ENCODE measurements at regions not wholly inside any gene's neighbourhood (a gene's known extent, or its start where the extent isn't known, plus 50 kb on each side); places are given as distances from the start of the nearest gene placed in this dataset.

DNA sequence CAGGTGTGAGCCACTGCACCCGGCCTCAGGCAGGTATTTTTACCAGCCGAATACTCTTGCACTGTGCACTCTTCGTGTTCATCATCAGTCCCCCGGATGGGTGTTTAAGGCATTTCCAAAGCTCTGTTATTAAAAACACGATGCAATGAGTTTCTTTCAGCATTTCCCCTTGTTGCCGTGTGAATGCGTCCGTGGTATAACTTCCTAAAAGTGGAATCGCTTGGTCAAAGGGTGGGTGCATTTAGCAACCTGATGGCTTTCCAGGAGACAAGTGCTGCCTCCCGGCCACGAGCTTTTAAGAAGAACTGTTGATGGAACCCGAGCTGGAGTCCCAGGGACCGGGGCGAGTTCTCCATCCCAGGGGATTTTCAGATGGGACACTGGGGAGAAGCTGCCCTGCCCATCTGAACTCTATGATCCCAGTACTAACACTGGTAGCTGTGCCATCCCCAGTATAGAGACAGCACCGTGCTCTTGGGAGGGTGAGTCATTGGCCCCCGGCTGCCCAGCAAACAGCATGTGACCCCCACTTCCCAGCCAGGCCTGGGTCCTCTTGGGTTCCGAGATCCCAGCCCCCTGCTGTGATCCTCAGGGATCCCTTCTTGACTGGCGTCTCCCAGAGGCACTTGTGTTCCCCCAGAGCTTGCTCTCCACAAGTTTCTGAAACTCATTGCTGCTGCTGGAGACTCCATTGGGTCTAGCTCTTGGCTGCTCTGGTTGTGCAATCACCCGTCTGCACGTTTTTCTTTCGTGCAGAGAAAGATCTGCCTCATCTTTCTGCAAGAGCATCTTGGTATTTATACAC lies 169.5 kb upstream of the IER5L start:
- intact Hi-C loops (cut with micrococcal nuclease), result no loop called here

DNA sequence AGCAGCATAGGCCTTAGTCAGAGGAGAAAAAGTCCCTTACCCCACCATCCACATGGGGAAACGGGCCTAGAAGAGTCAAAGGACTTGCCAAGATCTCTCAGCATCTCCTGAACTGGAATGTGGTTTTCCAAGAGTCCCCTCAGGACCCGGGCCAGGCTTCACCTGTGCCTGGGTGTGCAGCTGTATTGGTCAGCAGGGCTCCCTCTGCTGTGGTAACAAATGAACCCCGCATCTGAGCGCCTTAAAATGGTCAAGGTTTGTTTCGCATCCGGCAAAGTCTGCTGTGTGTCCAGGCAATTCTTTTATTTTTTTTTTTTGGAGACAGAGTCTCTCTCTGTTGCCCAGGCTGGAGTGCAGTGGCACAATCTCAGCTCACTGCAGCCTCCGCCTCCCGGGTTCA lies 168.0 kb upstream of the IER5L start:
- intact Hi-C loops (cut with micrococcal nuclease), result no loop called here

DNA sequence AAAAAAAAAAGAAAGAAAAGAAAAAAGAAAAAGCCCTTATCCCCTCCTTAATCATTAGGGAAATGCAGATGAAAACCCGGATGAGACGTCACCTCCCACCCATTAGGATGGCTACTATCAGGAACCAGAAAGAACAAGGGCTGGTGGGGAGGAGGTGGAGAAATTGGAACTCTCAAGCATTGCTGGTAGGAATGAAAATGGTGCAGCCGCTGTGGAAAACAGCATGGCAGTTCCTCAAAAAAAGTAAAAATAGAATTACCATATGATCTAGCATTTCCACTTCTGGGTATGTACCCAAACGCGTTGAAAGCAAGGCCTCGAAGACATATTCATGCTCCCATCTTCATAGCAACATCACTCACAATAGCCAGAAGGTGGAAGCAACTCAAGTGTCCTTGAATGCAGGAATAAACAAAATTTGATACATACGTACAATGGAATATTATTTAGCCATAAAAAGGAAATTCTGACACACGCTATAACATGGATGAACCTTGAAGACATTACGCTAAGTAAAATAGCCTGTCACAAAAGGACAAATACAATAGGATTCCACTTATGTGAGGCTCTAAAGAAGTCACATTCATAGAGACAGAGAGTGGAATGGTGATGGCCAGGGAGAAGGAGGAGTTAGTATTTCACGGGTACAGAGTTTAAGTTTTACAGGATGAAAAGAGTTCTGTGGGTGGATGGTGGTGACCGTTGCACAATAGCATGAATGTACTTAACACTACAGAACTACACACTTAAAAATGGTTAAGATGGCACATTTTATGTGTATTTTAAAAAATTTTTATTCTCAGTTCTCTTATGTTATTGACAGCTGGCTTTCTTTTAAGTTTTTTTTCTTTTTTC lies 166.8 kb upstream of the IER5L start:
- intact Hi-C loops (cut with micrococcal nuclease), result no loop called here

DNA sequence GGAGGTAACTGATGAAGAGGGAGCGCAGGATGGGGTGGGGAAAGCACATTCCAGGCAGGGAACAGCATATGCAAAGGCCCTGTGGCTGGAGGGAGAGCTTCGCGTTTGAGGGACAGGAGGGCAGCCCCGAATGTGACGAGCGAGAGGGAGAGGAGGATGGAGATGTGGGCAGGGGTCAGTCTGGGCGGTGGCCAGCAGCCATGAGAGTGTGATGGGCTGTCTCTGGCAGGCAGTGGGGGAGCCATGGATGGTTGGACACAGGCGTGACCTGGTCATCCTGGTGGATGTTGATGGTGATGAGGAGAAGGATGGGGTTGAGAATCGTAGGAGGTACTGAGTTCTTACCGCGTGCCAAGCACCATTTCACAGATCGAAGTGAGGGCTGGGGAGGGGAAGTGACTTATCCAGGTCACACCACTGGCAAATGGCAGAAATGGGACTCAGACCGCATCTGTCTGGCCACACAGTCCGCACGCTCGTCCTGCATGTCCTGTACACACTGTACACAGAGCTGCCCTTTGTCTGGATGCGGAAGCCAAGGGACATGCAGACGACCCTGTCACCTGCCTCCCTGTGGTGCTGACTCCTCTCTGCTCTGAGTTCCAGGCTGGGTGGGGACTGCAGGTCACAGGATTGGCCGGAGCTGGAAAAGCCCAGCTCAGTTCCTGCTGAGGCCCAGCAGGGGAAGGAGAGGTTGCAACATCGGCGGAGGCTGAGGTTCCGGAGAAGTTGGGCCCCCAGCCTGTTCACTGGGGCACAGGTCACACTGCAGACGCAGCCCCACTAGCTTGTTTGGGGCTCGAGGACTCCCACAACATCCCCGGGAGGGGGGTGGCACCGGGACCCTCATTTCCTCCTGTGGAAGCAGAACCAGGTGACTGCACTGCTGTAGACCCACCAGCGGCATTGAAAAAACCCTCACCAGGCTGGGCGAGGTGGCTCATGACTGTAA lies 165.6 kb upstream of the IER5L start:
- intact Hi-C loops (cut with micrococcal nuclease), result no loop called here

DNA sequence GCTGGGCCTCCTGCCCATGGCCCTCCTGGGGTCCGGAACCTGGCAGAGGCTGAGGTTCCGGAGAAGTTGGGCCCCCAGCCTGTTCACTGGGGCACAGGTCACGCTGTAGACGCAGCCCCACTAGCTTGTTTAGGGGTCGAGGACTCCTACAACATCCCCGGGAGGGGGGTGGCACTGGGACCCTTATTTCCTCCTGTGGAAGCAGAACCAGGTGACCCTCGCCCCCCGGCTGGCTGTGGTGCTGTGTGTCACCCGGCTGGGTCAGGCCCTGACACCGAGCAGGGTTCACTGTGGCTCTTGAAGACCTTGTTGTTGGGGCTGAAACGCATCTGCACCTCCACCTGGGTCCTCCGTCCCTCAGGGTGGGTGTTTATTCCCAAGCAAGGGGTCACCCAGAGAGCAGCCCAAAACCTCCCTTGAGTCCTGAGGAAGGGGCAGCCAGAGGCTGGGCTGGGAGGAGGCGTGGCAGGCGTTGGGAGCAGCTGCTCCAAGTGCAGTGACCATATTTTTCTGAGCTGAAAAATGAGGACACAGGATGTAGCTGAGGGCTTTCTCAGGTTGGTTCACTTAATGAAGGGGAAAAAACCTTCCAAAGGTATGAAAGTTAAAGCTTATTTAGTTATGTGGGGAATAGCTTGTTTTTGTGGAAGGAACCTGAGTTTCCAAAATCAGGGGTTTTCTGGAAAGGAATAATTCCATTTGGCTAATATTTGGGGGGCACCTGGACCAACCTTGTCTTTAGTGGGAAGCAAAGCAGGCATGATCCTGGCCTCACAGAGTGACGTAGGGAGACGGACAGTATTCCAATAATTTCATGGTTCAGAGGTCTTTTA lies 164.7 kb upstream of the IER5L start:
- intact Hi-C loops (cut with micrococcal nuclease), result no loop called here

DNA sequence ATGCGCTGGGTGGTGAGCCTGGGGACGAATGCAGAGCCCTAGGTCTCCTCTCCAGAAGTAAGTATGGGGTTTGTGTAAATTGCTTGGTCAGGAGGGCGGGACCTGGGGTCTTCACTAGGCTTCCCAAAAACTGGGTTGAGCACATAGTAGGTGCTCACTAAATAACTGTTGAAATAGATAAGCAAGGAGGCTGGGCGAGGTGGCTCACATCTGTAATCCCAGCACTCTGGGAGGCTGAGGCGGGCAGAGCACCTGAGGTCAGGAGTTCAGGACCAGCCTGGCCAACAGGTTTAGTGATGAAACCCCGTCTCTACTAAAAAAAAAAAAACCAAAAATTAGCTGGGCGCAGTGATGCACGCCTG lies 163.9 kb upstream of the IER5L start:
- intact Hi-C loops (cut with micrococcal nuclease), result no loop called here

DNA sequence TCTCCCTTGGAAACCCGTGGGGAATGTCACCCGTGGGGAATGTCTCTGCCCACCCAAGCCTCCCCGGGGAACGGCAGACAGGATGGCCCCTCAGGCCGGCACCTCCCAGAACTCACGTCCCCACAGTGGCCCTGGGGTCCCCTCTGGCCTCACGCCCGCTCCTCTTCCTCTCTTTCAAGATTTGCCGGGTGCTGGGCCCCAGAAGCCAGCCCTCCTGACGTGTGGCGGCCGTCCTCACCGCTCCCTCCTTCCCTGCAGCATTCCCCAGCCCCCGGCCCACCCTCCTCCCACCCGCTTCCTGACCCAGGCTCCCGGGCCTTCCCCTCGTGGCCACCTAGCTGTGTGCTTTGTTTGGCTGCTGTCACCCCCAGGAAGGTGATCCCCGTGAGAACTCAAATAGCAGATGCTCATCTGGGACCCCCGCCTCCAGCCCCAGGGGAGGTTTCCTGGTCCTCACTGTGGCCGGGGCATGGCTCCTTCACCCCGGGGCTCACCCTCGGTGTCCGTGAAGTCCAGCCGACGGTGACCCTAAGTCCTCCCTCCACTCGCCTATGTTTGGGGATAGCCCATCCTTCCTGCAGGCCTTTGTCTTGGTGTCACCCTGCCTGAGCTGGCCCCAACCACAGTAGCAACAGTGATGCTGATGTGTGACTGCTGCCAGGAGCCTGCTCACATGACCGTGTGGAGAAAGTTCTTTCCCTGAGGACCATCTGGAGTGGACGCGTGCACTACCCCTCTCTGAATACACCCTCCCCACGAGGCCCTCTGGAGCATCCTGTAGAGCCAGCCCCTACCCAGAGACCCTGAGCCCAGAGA lies 163.3 kb upstream of the IER5L start:
- intact Hi-C loops (cut with micrococcal nuclease), result no loop called here

DNA sequence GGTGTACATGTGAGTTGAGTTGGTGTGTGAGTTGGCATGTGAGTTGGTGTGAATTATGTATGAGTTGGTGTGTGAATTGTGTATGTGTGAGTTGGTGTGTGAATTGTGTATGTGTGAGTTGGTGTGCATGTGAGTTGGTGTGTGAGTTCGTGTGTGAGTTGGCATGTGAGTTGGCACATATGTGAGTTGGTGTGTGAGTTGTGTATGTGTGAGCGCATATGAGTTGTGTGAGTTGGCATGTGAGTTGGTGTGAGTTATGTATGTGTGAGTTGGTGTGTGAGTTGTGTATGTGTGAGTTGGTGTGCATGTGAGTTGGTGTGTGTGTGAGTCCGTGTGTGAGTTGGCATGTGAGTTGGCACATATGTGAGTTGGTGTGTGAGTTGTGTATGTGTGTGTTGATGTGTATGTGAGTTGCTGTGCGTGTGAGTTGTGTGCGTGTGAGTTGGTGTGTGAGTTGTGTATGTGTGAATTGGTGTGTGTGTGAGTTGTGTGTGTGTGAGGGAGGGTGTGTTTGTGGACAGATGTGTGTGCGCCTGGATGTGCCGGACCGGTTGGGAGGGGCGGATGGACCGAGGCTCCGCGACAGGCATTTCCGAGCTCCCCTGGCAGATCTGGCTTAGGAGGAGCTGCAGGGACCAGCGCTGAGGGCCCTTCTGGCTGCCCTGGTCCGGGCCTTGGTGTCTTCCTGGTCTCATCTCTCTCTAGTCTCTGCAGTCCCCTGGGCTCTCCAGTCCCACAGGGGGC lies 162.5 kb upstream of the IER5L start:
- intact Hi-C loops (cut with micrococcal nuclease), result no loop called here

DNA sequence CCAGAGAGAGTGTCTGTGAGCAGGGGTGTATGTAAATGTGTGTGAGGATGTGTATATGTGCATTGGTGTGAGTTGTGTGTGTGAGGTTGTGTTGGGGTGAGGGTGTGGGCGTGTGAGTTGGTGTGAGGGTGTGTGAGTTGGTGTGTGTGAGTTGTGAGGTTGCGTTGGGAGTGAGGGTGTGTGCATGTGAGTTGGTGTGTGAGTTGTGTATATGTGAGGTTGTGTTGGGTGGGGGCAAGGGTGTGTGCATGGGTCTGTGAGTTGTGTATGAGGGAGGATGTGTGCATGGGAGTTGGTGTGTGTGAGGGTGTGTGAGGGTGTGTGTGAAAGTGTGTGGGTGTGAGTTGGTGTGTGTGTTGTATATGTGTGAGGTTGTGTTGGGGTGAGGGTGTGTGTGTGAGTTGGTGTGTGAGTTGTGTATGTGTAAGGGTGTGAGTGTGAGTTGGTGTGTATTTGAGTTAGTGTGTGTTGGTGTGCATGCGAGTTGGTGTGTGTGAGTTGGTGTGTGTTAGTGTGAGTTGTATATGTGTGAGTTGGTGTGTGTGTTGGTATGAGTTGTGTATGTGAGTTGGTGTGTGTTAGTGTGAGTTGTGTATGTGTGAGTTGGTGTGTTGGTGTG lies 161.6 kb upstream of the IER5L start:
- intact Hi-C loops (cut with micrococcal nuclease), result no loop called here

DNA sequence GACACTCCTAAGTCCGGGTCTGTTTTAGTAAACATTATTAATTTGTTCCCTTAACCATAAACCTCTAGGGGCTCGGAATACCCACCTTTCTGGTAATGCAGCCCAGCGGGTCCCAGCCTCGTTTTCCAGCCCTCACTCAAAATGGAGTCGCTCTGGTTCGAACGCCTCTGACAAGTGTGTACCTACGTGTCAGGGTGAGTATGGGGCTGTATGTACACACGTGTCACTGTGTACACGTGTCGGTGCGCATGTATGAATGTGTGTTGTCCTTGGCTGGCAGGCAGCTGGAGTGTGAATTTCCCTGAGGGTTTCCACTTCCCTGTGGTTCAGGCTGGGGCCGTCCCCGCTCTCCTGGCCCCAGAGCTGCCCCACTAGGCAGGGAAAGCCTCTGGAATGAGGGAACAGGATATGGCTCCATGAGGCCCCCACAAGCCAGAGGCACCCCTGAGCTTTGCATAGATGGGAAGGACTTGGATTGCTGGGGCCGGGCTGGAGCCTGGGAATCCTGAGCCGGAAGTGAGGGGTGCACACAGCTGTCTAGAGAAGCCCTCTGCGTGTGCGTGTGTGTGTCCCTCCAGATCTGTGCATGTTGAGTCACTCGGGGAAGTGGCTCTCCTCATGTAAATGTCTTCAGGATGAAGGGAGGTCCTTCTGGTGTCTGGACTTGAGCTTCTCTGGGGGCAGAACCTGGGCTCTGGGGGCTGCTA lies 160.8 kb upstream of the IER5L start:
- intact Hi-C loops (cut with micrococcal nuclease), result no loop called here

DNA sequence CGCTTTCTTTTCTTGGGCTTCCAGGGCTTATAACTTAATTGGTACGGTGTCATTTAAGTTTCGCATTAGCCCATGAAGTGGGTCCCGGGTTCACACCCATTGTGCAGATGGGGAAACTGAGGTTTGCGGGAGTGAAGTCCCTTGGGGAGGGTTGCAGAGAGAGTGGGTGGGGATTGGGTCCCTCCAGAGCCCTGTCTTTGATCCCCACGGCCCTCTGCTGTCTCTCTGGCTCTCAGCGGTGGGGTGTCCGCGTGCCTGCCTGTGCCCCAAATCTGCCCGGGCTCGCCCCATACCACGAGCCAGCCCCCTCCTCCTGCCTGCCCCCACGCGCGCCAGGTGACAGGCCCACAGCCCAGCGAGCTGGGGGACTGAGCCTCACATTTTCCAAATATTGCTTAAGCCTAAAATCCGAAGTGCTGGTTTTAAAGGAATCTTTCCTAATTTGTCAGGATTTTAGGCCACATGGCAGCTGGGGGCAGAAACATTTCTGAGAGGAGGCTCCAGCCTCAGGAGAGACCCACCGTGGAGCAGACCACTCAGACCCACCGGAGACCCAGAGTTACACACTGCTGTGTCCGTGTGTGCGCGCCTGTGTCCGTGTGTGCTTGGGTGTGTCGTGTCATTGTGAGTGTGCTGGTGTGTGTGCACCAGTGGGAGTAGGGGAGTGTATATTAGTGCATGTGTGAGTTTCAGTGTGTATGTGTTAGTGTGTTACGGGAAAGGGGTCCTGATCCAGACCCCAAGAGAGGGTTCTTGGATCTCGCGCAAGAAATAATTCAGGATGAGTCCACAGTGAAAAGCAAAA lies 159.5 kb upstream of the IER5L start:
- intact Hi-C loops (cut with micrococcal nuclease), result no loop called here

DNA sequence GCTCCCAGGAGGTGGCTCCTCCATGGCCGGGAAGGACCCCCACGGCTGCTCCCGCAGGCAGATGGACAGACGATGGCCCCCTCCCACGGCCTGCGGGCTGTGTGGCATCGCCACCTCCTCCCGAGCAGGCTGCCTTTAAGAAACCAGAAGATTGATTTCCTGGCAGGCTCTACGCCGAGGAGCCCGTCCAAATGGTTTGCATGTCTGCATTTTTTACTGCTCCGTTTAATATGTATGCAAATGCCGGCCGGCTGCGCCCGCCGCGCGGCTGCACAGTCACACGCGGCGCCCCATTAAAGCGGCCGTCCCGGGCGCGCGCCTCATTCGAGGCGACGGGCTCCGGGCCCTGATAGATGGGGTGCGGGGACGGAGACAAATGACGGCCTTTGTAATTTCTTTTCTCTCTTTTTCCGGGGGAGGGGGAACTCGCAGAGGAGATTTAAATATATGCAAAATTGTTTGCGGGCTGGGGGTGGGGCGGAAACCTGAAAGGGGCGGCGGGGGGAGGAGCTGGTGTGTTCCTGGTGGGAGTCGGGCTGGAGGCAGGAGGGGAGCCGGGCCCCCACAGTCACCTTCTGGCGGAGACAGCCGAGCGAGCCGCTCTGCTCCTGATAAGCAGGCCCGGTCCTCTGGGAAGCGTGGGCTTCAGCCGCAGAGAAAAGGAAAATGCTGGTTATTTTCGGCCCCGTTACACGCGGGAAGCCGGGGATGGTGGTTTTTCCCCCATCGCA lies 158.7 kb upstream of the IER5L start:
- intact Hi-C loops (cut with micrococcal nuclease), result no loop called here

DNA sequence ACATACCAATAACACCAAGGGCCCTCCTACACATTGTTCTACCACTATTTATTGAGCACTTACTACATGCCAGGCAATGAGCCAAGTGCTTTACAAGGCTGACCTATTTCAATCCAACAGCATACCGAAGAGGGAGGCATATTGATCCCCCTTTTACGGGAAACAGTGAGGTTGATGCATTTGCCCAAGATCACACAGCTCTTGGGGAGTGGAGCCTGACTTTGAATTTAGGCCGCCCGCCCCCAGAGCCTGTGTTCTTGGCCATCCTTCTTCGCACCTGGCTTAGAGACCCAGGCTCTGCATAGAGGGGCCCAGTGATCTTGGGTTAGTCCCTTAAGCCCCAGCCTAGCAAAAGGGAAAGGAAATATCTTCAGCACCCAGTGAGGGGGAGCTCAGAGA lies 158.1 kb upstream of the IER5L start:
- intact Hi-C loops (cut with micrococcal nuclease), result no loop called here

DNA sequence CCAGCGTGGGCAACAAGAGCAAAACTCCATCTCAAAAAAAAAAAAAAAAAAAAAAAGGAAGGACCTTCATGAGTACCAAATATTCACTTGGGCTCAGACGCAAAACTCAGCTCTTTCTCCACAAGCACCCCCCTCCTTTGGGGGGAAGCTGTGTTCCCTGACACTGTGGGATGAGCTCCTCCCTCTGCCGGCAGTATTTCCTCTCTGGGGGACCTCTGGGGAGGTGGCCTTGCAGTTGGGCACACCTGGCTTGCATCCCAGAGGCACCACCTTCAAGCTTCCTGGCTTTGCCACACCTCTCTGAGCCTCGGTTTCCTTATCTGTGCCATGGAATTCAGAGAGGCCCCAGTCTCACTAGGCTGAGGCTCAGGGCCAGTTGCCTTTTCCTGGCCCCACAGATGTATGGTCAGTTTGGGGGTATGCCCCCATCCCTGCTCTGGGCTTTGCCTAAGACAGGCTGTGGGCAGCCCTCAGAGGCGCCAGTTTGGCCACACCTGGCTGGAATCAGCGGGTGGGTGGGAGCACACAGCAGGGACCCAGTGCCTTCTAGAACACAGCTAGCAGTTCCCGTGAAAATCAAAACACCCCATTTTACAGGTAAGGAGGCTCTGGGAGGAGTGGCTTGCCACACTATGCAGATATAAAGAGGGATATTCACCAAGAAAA lies 157.5 kb upstream of the IER5L start:
- intact Hi-C loops (cut with micrococcal nuclease), result no loop called here

DNA sequence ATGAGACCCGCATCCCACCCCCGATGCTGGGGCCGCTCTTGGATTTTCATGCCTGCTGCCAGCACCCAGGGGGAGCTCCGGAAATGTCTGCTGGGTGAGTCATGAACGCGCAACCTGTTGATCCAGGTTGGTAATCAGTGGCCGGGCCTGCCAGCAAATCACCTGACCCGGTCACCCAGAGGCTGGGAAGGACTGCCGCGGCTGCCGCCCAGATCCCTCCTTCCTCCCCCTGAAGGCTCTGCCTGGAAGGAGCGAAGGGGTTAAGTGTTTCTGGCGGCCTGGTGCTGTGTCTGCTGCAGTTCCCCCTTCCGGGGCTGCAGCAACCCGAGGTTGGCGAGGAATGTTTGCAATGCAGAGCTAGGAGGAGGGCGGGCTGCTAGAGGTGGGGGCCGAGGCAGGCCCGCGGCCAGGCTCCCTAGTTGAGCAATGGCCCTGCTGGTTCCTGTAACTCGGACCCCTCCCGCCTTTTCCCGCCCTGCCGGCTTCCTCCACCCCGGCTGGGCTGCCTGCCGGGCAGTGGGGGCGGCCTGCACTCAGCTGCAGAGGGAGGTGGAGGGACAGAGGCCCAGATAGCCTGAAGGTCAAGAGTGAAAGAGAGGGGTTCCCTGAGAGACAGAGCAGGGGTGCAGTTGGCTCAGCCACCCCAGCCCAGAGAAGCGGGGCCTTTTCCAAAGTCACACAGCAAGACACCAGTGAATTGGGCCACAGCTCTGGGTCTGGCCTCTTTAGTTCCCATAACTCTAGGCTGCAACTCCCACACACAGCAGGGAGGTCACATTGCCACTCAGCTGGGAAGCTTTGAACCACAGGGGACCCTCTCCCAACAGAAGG lies 156.3 kb upstream of the IER5L start:
- intact Hi-C loops (cut with micrococcal nuclease), result no loop called here
